GM23338 (cell line): ENCODE measurements at regions not wholly inside any gene's neighbourhood (a gene's known extent, or its start where the extent isn't known, plus 50 kb on each side); places are given as distances from the start of the nearest gene placed in this dataset.

Source experiments
- ATAC-seq: fragments of 200-7000 bp; cut with Tn5 transposase; 3 replicates; pipeline ENCODE4 v1.9.1; 2020
- DNase-seq: peaks from one replicate; pipeline ENCODE4 v3.0.0-alpha.2; 2015; ENCODE audit warnings: low spot score
- H2AFZ ChIP-seq: fragments of 200-600 bp; sonication (generic); 2 replicates; pipeline ENCODE4 v1.8.0; 2016; ENCODE audit warnings: antibody characterized with exemption, mild to moderate bottlenecking, moderate library complexity
- H3F3A ChIP-seq: fragments of 200-600 bp; sonication (generic); replicated peaks from 2 replicates; pipeline ENCODE4 v1.8.0; 2017; ENCODE audit warnings: antibody characterized with exemption, mixed run types, low read depth
- H3K27ac ChIP-seq: fragments of 200-600 bp; sonication (generic); 2 replicates; pipeline ENCODE4 v1.6.1; 2016; ENCODE audit warnings: low read depth
- H3K27me3 ChIP-seq: fragments of 200-600 bp; sonication (generic); 2 replicates; pipeline ENCODE4 v1.8.0; 2016; ENCODE audit warnings: mild to moderate bottlenecking, mixed run types, moderate library complexity; ENCODE audit not compliant: insufficient read depth
- H3K36me3 ChIP-seq: fragments of 200-600 bp; sonication (generic); 2 replicates; pipeline ENCODE4 v1.8.0; 2016; ENCODE audit warnings: mild to moderate bottlenecking; ENCODE audit not compliant: insufficient read depth
- H3K4me1 ChIP-seq: fragments of 200-600 bp; sonication (generic); 2 replicates; pipeline ENCODE4 v1.8.0; 2016; ENCODE audit warnings: mild to moderate bottlenecking, moderate library complexity; ENCODE audit not compliant: insufficient read depth
- H3K4me2 ChIP-seq: fragments of 200-600 bp; sonication (generic); 2 replicates; pipeline ENCODE4 v1.7.1; 2017; ENCODE audit warnings: mixed run types
- H3K4me3 ChIP-seq: fragments of 200-600 bp; sonication (generic); 2 replicates; pipeline ENCODE4 v1.6.1; 2016; ENCODE audit warnings: mixed run types
- H3K79me2 ChIP-seq: fragments of 200-600 bp; sonication (generic); replicated peaks from 2 replicates; pipeline ENCODE4 v1.8.0; 2017; ENCODE audit warnings: mild to moderate bottlenecking; ENCODE audit not compliant: insufficient read depth
- H3K9me2 ChIP-seq: fragments of 200-600 bp; sonication (generic); 2 replicates; pipeline ENCODE4 v1.8.0; 2017; ENCODE audit not compliant: insufficient read depth
- H4K20me1 ChIP-seq: fragments of 200-600 bp; sonication (generic); replicated peaks from 2 replicates; pipeline ENCODE4 v1.8.0; 2017; ENCODE audit warnings: mild to moderate bottlenecking; ENCODE audit not compliant: insufficient read depth
- H3K27ac Mint-ChIP-seq: 2 replicates; pipeline ENCODE4 v1.8.0; 2020; ENCODE audit warnings: inconsistent platforms, mild to moderate bottlenecking, moderate library complexity, mixed read lengths
- H3K27me3 Mint-ChIP-seq: 3 replicates; pipeline ENCODE4 v1.8.0; 2022; ENCODE audit warnings: low read depth, mild to moderate bottlenecking, moderate library complexity, mixed read lengths, inconsistent platforms; ENCODE audit not compliant: insufficient read depth, poor library complexity
- H3K36me3 Mint-ChIP-seq: 3 replicates; pipeline ENCODE4 v1.8.0; 2021; ENCODE audit warnings: low read depth, mild to moderate bottlenecking, inconsistent platforms, moderate library complexity, mixed read lengths
- H3K4me1 Mint-ChIP-seq: 3 replicates; pipeline ENCODE4 v1.8.0; 2020; ENCODE audit warnings: mild to moderate bottlenecking, inconsistent platforms, mixed read lengths
- H3K4me3 Mint-ChIP-seq: 3 replicates; pipeline ENCODE4 v1.8.0; 2021; ENCODE audit warnings: moderate library complexity, mild to moderate bottlenecking, inconsistent platforms, mixed read lengths
- H3K9me3 Mint-ChIP-seq: 3 replicates; pipeline ENCODE4 v1.8.0; 2020; ENCODE audit warnings: moderate library complexity, mild to moderate bottlenecking, inconsistent platforms, mixed read lengths
- CREB1 ChIP-seq: fragments of 250-450 bp; sonication (Bioruptor Pico); IDR thresholded peaks from 2 replicates; pipeline ENCODE4 v1.5.0; 2020; ENCODE audit warnings: low read depth, mild to moderate bottlenecking, moderate library complexity
- EZH2 ChIP-seq: fragments of 200-600 bp; sonication (generic); IDR thresholded peaks from one replicate; pipeline ENCODE4 v1.8.0; 2017; ENCODE audit warnings: antibody characterized with exemption, mild to moderate bottlenecking, low read depth; ENCODE audit not compliant: unreplicated experiment
- JUNB ChIP-seq: IDR thresholded peaks from one replicate; pipeline ENCODE4 v1.6.1; 2016; ENCODE audit warnings: antibody characterized with exemption; ENCODE audit not compliant: unreplicated experiment
- NANOG ChIP-seq: IDR thresholded peaks from 2 replicates; pipeline ENCODE4 v1.6.1; 2016; ENCODE audit warnings: antibody characterized with exemption, borderline replicate concordance
- POLR2AphosphoS5 ChIP-seq: IDR thresholded peaks from 2 replicates; pipeline ENCODE4 v1.6.1; 2016; ENCODE audit warnings: antibody characterized with exemption, low read depth
- TF ChIP-seq, protein P1 (sequence below): IDR thresholded peaks from one replicate; pipeline ENCODE4 v1.6.1; 2018; ENCODE audit warnings: antibody characterized with exemption; ENCODE audit not compliant: unreplicated experiment
- TF ChIP-seq, protein P2 (sequence below): fragments of 250-450 bp; sonication (Bioruptor Pico); IDR thresholded peaks from 2 replicates; pipeline ENCODE4 v1.5.0; 2020; ENCODE audit warnings: mild to moderate bottlenecking, moderate library complexity
- TF ChIP-seq, protein P3 (sequence below), 2 experiments: fragments of 200-600 bp in 1 of 2; sonication (generic) in 1 of 2; conservative IDR thresholded peaks; 2 replicates each; pipeline versions ENCODE4 v1.5.1 to v1.6.1; 2016 to 2017; ENCODE audit warnings: antibody characterized with exemption in 2 of 2, low read depth in 2 of 2, mild to moderate bottlenecking in 2 of 2, moderate library complexity in 1 of 2

DNA sequence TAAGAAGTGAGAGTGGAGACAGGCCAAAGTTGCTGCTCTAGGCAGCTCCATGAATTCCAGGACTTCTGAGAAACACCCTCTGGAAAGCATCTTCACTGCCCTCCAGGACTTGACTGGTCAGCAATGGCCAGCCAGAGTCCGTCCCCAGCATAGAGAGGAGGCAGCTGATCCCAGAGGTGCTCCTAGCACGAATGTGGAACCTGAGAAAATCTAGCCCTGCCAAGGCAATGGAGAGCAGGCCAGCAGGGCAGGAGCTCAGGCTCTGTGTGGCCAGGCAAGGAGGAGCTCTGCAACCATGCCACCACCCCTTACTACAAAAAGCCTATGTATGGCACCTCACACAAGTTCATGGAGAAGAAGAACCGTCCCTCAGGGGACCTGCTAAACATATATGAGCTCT, 56.1 kb upstream of the SPTLC1 start (continued):
- TF ChIP-seq, protein P1, sequence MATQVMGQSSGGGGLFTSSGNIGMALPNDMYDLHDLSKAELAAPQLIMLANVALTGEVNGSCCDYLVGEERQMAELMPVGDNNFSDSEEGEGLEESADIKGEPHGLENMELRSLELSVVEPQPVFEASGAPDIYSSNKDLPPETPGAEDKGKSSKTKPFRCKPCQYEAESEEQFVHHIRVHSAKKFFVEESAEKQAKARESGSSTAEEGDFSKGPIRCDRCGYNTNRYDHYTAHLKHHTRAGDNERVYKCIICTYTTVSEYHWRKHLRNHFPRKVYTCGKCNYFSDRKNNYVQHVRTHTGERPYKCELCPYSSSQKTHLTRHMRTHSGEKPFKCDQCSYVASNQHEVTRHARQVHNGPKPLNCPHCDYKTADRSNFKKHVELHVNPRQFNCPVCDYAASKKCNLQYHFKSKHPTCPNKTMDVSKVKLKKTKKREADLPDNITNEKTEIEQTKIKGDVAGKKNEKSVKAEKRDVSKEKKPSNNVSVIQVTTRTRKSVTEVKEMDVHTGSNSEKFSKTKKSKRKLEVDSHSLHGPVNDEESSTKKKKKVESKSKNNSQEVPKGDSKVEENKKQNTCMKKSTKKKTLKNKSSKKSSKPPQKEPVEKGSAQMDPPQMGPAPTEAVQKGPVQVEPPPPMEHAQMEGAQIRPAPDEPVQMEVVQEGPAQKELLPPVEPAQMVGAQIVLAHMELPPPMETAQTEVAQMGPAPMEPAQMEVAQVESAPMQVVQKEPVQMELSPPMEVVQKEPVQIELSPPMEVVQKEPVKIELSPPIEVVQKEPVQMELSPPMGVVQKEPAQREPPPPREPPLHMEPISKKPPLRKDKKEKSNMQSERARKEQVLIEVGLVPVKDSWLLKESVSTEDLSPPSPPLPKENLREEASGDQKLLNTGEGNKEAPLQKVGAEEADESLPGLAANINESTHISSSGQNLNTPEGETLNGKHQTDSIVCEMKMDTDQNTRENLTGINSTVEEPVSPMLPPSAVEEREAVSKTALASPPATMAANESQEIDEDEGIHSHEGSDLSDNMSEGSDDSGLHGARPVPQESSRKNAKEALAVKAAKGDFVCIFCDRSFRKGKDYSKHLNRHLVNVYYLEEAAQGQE, result no peak
- no peak for TF ChIP-seq CREB1 (CRISPR knock-in tag)

DNA sequence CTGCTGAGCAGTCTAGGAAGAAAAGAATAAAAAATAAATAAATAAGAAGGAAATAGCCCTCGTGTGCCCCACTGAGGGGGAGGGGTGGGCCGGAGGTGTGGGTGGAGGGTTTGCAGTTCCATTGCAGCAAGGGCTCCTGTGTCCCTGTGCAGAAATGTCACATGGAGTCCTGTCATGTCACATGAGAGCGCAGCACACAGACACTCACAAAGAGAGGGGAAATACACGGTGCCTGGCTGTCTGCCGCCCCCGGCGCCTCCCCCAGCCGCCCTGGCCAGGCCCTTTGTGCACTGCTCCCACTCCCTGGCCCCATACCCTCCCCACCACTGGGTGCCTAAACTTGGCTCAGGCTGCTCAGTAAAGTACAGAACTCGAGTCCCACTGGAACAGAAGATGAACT, 55.6 kb upstream of the SPTLC1 start:
- H3K4me3 Mint-ChIP-seq, result no peak overlapping the region

More for the DNA sequence above, 55.6 kb upstream of the SPTLC1 start:
- Mint-ChIP-seq H3K9me3 (peaks cover 8% of the 10 kb centered on the region; the same call in 1 of the 3 replicates), H3K27ac (no peak overlapping the region), H3K27me3 (peaks cover 4% of the 10 kb centered on the region), H3K4me1 (no peaks in the 10 kb centered on the region; the same call in 2 of the 3 replicates), H3K36me3 (peaks cover 5% of the 10 kb centered on the region; the same call in 1 of the 3 replicates)
- Histone ChIP-seq H3K9me2 (no peaks in the 10 kb centered on the region; the same call in 1 of the 2 replicates), H3K4me2 (no peak overlapping the region), H3K27ac (no peak overlapping the region), H3K4me1 (no peaks in the 10 kb centered on the region), H2AFZ (no peak overlapping the region), H3K27me3 (no peaks in the 10 kb centered on the region), H3K4me3 (no peak overlapping the region), H4K20me1 (no peaks in the 10 kb centered on the region), H3K79me2 (no peaks in the 10 kb centered on the region), H3K36me3 (no peaks in the 10 kb centered on the region; the same call in 1 of the 2 replicates), H3F3A (no peaks in the 10 kb centered on the region)
- ATAC-seq (no peak), DNase-seq (no peak)
- TF ChIP-seq, protein P2, sequence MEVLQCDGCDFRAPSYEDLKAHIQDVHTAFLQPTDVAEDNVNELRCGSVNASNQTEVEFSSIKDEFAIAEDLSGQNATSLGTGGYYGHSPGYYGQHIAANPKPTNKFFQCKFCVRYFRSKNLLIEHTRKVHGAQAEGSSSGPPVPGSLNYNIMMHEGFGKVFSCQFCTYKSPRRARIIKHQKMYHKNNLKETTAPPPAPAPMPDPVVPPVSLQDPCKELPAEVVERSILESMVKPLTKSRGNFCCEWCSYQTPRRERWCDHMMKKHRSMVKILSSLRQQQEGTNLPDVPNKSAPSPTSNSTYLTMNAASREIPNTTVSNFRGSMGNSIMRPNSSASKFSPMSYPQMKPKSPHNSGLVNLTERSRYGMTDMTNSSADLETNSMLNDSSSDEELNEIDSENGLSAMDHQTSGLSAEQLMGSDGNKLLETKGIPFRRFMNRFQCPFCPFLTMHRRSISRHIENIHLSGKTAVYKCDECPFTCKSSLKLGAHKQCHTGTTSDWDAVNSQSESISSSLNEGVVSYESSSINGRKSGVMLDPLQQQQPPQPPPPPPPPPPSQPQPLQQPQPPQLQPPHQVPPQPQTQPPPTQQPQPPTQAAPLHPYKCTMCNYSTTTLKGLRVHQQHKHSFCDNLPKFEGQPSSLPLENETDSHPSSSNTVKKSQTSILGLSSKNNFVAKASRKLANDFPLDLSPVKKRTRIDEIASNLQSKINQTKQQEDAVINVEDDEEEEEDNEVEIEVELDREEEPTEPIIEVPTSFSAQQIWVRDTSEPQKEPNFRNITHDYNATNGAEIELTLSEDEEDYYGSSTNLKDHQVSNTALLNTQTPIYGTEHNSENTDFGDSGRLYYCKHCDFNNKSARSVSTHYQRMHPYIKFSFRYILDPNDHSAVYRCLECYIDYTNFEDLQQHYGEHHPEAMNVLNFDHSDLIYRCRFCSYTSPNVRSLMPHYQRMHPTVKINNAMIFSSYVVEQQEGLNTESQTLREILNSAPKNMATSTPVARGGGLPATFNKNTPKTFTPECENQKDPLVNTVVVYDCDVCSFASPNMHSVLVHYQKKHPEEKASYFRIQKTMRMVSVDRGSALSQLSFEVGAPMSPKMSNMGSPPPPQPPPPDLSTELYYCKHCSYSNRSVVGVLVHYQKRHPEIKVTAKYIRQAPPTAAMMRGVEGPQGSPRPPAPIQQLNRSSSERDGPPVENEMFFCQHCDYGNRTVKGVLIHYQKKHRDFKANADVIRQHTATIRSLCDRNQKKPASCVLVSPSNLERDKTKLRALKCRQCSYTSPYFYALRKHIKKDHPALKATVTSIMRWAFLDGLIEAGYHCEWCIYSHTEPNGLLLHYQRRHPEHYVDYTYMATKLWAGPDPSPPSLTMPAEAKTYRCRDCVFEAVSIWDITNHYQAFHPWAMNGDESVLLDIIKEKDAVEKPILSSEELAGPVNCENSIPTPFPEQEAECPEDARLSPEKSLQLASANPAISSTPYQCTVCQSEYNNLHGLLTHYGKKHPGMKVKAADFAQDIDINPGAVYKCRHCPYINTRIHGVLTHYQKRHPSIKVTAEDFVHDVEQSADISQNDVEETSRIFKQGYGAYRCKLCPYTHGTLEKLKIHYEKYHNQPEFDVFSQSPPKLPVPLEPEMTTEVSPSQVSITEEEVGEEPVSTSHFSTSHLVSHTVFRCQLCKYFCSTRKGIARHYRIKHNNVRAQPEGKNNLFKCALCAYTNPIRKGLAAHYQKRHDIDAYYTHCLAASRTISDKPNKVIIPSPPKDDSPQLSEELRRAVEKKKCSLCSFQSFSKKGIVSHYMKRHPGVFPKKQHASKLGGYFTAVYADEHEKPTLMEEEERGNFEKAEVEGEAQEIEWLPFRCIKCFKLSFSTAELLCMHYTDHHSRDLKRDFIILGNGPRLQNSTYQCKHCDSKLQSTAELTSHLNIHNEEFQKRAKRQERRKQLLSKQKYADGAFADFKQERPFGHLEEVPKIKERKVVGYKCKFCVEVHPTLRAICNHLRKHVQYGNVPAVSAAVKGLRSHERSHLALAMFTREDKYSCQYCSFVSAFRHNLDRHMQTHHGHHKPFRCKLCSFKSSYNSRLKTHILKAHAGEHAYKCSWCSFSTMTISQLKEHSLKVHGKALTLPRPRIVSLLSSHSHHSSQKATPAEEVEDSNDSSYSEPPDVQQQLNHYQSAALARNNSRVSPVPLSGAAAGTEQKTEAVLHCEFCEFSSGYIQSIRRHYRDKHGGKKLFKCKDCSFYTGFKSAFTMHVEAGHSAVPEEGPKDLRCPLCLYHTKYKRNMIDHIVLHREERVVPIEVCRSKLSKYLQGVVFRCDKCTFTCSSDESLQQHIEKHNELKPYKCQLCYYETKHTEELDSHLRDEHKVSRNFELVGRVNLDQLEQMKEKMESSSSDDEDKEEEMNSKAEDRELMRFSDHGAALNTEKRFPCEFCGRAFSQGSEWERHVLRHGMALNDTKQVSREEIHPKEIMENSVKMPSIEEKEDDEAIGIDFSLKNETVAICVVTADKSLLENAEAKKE, result no peak
- TF ChIP-seq CREB1 (CRISPR knock-in tag) (no peak), POLR2AphosphoS5 (no peak), JUNB (no peak), NANOG (no peak), EZH2 (no peak)
- TF ChIP-seq, protein P3, sequence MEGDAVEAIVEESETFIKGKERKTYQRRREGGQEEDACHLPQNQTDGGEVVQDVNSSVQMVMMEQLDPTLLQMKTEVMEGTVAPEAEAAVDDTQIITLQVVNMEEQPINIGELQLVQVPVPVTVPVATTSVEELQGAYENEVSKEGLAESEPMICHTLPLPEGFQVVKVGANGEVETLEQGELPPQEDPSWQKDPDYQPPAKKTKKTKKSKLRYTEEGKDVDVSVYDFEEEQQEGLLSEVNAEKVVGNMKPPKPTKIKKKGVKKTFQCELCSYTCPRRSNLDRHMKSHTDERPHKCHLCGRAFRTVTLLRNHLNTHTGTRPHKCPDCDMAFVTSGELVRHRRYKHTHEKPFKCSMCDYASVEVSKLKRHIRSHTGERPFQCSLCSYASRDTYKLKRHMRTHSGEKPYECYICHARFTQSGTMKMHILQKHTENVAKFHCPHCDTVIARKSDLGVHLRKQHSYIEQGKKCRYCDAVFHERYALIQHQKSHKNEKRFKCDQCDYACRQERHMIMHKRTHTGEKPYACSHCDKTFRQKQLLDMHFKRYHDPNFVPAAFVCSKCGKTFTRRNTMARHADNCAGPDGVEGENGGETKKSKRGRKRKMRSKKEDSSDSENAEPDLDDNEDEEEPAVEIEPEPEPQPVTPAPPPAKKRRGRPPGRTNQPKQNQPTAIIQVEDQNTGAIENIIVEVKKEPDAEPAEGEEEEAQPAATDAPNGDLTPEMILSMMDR (conservative IDR thresholded peaks at IDR 0.05; ENCODE audit: low read depth in 2 of 2), result no peak
